GM04504 (cell line): ENCODE measurements at regions not wholly inside any gene's neighbourhood (a gene's known extent, or its start where the extent isn't known, plus 50 kb on each side); places are given as distances from the start of the nearest gene placed in this dataset.
"Not testable (repeated sequence)": the region's sequence is repeated elsewhere in the genome, so short reads cannot be mapped to it uniquely, and the experiment has no call there.

Experiments used
- DNase-seq: peaks from one replicate; pipeline ENCODE4 v3.0.0-alpha.2; 2012; ENCODE audit warnings: low read depth

- DNase-seq: no peak
Observed at GRCh38 chr2:183809404-183809803, 685.2 kb downstream of the NUP35 start.

DNA sequence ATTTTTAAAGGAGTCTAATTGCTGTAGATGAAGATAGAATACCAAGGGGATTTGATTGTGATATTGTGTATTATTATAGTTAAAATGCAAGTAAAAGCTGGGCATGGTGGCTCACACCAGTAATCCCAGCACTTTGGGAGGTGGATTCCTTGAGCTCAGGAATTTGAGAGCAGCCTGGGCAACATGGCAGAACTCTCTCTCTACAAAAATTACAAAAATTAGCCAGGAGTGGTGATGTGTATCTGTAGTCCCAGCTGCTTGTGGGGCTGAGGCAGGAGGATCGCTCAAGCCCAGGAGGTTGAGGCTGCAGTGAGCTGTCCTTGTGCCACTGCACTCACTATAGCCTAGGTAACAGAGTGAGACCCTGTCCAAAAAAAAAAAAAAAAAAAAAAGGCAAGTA is 687.0 kb downstream of the NUP35 start:
- DNase-seq: no peak

GRCh38 chr2:183812091-183812490 is 687.8 kb downstream of the NUP35 start:
- DNase-seq: no peak

DNA sequence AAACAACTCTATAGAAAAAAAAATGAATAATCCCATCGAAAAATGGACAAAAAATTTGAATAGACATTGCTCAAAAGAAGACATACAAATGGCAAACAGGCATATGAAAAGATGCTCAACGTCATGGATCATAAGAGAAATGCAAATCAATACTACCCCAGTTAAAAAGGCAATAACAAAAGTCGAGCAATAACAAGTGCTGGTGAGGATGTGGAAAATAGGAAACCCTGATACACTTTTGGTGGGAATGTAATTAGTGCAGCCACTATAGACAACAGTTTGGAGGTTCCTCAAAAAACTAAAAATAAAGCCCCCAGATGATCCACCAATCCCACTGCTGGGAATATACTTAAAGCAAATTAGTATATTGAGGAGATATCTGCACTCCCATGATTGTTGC is 701.5 kb downstream of the NUP35 start:
- no peak for DNase-seq

GRCh38 chr2:183829931-183830330 is 705.7 kb downstream of the NUP35 start:
- no peak for DNase-seq

DNA sequence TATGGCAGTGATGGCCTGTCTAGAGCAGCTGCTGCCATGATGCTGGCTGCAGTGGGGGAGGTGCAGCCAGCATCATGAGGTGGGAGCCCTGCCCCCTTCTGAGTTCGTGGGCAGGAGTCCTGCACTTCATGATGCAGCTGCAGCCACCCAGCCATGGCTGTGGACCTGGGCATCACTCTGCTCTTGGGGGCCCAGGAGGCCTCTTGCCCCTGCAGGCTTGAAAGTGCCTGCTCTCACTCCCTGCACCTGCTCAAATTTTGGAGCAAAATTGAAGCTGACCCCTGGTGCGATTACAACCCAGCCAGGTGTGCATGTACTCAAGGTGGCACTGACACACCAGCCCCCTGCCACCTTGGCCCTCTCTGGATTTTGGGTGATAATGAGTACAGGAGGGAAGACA is 712.9 kb downstream of the NUP35 start:
- DNase-seq: no peak

- DNase-seq: no peak
Observed at GRCh38 chr2:183838295-183838694, 714.1 kb downstream of the NUP35 start.

GRCh38 chr2:183840061-183840584 is 715.9 kb downstream of the NUP35 start:
- no peak for DNase-seq

DNA sequence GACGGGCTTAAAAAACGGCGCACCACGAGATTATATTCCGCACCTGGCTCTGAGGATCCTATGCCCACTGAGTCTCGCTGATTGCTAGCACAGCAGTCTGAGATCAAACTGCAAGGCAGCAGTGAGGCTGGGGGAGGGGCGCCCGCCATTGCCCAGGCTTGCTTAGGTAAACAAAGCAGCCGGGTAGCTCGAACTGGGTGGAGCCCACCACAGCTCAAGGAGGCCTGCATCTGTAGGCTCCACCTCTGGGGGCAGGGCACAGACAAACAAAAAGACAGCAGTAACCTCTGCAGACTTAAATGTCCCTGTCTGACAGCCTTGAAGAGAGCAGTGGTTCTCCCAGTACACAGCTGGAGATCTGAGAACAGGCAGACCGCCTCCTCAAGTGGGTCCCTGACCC is 725.6 kb downstream of the NUP35 start:
- not testable (repeated sequence) for DNase-seq

- DNase-seq: no peak
Observed at GRCh38 chr2:183859129-183859528, 734.9 kb downstream of the NUP35 start.

GRCh38 chr2:183866666-183867065 is 731.7 kb upstream of the ZNF804A start:
- no peak for DNase-seq

DNA sequence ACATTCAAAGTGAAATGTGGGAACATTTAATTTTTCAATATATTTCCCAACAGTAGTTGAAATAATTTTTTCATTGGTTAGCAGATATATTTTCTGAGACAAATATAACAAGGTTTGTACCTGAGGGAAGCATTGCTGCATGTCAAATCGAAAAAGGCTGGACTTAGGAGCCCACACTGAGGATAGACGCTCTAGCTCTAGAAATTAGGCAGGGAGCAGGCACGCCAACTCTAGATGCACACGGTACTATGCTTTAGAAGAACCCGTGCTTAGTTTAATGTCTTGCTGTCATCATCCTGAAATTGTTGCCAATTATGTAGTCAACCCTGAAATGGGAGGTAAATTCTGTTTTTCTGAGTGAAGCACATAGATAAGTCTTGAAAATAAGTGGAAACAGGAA is 731.1 kb upstream of the ZNF804A start:
- DNase-seq: no peak

GRCh38 chr2:183868153-183868552 is 730.2 kb upstream of the ZNF804A start:
- no peak for DNase-seq

DNA sequence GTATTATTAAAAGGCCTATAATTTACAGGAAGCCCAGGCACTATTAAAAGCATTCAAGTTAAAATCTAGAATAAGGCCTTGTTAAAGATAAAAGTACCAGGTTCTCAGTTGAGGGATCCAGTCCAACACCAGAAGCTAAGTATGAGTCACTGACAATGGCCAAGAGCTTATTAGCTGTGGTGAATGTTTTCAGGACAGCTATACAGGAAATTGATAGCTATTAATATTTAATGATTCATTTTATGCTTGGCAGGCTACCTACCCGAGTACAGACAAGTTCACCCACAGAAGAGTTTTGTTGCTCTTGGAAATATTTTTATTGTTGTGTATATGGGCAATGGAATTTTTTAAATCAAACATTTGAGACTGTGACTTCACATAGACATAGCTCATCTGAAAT is 729.6 kb upstream of the ZNF804A start:
- no peak for DNase-seq

GRCh38 chr2:183872131-183872530 is 726.2 kb upstream of the ZNF804A start:
- no peak for DNase-seq

DNA sequence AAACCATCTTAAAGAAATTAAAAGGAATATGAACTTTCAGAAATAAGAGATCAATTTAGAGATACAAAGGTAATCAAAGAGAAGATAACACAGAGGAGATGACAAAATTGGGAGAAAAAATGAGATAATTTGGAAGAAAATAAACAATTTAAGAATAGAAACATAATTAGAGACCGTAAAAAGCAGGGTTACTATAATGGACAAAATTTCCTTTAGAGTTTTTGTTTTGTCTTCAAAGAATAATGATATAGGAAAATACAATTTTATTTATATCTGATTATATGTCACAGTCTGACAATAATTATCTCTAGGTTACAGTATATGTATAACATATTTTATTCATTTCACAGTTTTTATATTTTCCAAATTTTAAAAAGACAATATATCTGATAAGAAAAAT is 716.4 kb upstream of the ZNF804A start:
- DNase-seq: no peak

DNA sequence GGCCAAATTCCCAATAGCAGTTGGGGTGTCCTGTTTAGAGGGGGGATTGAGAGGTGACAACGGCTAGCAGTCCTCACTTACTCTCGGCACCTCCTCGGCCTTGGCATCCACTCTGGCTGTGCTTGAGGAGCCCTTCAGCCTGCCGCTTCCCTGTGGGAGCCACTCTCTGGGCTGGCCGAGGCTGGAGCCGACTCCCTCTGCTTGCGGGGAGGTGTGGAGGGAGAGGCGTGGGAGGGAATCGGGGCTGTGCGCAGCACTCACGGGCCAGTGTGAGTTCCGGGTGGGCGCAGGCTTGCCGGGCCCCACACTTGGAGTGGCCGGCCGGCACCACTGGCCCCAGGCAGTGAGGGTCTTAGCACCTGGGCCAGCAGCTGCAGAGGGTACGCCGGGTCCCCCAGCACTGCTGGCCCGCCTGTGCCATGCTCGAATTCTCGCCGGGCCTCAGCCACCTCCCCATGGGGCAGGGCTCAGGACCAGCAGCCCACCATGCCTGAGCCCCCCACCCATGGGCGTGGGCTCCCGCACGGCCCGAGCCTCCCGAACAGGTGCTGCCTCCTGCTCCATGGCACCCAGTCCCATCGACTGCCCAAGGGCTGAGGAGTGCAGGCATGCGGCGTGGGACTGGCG is 705.9 kb upstream of the ZNF804A start:
- no peak for DNase-seq

GRCh38 chr2:183898641-183899040 is 699.7 kb upstream of the ZNF804A start:
- DNase-seq: no peak

DNA sequence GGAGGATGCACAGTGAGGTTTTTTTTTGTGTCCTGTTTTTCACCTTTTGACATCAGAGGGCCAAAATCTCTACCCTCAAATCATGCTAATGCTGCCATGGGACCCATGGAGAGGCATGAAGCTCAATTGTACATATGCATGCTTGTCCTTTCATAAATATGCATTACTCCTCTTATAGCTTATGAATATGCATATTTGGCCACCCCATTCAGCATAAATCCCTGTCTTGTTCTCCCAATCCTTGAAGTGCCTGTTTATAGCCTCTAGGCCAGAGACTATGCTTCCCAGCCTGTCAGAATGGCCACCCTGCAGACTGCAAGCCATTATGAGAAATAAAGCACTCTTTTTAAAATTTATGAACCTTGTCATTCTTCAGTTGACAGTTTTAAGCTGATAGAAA is 696.4 kb upstream of the ZNF804A start:
- DNase-seq: no peak

DNA sequence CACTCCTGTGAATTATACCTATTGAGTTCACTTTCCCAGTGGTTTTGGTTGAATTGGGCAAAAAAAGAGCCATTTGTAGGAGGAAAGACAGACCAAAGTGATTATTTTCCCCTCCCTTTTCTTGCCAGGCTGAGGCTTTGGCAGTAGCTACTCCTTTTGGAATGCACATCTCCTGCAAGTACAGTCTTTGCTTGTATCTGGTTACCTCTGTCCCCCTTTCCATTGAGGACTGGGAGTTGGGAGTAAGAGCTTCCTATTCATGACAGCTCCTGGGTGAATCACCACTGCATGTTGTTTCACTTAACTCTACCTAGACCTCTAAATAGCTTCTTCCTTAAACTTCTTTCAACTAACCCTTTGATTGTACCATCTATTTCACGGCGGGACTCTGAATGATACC is 695.3 kb upstream of the ZNF804A start:
- DNase-seq: no peak

DNA sequence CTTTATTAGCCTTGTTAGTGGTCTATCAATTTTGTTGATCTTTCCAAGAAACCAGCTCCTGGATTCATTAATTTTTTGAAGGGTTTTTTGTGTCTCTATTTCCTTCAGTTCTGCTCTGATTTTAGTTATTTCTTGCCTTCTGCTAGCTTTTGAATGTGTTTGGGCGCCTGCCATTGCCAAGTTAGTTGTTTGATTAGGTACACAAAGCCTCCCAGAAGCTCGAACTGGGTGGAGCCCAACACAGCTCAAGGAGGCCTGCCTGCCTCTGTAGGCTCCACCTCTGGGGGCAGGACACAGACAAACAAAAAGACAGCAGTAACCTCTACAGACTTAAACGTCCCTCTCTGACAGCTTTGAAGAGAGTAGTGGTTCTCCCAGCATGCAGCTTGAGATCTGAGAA is 682.3 kb upstream of the ZNF804A start:
- not testable (repeated sequence) for DNase-seq

DNA sequence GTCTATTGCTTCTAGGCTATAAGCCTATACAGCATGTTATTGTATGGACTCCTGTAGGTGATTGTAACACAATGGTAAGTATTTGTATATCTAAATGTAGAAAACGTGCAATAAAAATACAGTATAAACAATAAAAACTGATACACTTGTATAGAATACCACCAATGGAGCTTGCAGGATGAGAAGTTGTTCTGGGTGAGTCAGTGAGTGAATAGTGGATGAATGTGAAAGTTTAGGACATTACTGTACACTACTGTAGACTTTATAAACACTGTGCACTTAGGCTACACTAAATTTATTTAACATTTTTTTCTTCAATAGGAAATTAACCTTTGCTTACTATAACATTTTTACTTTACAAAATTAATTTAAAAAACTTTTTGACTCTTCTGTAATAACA is 679.2 kb upstream of the ZNF804A start:
- DNase-seq: no peak

DNA sequence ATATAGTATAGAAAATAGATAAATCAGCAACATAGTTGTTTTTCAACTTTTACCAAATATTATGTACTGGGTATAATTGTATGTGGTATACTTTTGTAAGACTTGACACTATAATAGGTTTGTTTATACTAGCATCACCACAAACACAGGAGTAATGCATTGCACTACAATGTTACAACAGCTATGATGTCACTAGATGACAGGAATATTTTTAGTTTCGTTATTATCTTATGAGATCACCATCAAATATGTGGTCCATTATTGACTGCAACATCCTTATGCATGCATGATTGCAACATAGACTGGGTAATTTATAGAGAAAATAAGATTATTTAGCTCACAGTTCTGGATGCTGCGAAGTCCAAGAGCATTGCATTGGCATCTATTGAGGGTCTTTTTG is 678.4 kb upstream of the ZNF804A start:
- DNase-seq: no peak

DNA sequence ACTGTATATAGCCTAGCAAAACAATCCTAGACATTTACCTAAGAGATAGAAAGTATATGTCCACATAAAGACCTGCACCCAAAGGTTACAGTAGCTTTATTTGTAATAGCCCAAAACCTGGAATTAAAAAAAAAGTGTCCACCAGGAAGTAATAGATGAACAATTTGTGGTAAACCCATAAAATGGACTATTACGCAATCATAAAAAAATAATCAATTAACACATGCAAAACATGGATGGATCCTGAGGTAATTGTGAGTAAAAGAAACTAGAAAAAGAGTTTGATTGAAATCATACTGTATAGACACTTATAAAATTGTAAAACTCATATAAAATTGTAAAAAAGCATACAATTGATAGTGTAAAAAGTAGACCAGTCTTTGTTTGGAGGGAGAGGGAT is 673.0 kb upstream of the ZNF804A start:
- DNase-seq: no peak

DNA sequence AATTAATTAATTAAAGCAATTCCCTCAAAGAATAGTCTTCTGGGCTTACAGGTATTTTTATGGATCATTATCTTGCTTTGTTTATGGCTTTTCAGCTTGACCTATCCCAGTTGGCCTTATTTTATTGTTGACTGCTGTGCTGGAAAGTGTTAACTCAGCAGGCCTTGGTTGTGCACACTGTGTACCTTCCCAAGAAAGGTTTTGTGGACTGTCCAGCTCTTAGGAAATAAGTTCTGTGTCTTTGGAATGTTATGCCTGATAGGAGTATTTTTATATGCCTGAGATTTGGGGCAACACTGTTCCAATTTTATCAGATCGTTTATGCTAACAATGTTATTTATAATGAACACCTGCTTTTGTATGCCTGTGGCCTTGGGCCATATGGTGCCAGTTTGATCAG is 671.9 kb upstream of the ZNF804A start:
- no peak for DNase-seq
